T-helper 1 cell treated with Interleukin-12 subunit alpha and Interleukin-12 subunit beta and Interleukin-4 antibody, amounts not matched to agents 30 μg/mL and 1 μg/mL, for 36 hours (primary cell): ENCODE measurements at regions not wholly inside any gene's neighbourhood (a gene's known extent, or its start where the extent isn't known, plus 50 kb on each side); places are given as distances from the start of the nearest gene placed in this dataset.
"Not testable (repeated sequence)": the region's sequence is repeated elsewhere in the genome, so short reads cannot be mapped to it uniquely, and the experiment has no call there.

Source experiments
- H3K27ac Mint-ChIP-seq: one replicate; pipeline ENCODE4 v1.8.0; 2021; ENCODE audit warnings: mild to moderate bottlenecking, mixed read lengths
- H3K27me3 Mint-ChIP-seq: one replicate; pipeline ENCODE4 v1.8.0; 2021; ENCODE audit warnings: low read depth, mixed read lengths
- H3K36me3 Mint-ChIP-seq: one replicate; pipeline ENCODE4 v1.8.0; 2021; ENCODE audit warnings: low read depth, mixed read lengths
- H3K4me1 Mint-ChIP-seq: one replicate; pipeline ENCODE4 v1.8.0; 2021; ENCODE audit warnings: low read depth, mixed read lengths
- H3K4me3 Mint-ChIP-seq: one replicate; pipeline ENCODE4 v1.8.0; 2021; ENCODE audit warnings: mild to moderate bottlenecking, moderate library complexity, mixed read lengths
- H3K9me3 Mint-ChIP-seq: one replicate; pipeline ENCODE4 v1.8.0; 2021; ENCODE audit warnings: mixed read lengths

DNA sequence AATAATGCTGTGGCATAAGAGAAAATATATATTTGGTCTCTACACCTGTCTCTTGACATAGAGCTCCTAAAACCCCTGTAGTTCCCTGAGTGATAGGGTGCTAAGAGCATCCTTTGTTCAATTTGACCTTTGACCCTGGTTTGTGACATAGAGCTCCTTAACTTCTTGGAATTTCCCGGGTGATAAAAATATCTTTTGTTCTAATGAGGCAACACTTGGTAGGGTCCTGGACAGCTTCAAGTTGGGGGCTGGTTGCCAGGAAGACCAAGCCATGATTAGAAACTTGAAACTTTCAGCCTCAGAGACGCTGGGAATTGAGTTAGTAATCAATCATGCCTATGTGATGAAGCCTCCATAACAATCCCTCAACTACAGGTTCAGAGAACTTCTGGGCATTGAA lies 105.4 kb downstream of the CASP12 start:
- Mint-ChIP-seq H3K9me3 (peaks cover 16% of the 10 kb centered on the region), H3K36me3 (peaks cover 7% of the 10 kb centered on the region), H3K27ac (no peak overlapping the region), H3K27me3 (no peaks in the 10 kb centered on the region), H3K4me3 (no peak overlapping the region), H3K4me1 (peaks cover 8% of the 10 kb centered on the region)

DNA sequence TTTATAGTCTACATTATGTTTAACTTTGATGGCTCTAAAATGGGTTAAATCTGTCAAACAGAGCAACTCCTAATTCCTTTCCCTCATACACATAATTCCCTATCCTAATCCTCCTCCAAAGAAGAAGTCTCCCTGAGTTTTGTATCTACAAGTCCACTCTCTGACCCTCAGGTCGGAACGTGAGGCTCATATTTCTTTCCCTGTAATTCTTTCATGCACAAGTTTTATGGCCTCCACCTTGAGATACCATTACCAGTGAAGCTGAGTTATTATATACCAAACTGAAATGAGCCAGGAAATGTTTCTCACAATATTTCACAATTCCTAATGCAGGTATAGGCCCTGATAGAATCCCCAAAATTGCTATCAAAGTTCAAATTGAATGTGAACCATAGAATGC lies 106.4 kb downstream of the CASP12 start:
- H3K27me3 Mint-ChIP-seq, result no peaks in the 10 kb centered on the region

DNA sequence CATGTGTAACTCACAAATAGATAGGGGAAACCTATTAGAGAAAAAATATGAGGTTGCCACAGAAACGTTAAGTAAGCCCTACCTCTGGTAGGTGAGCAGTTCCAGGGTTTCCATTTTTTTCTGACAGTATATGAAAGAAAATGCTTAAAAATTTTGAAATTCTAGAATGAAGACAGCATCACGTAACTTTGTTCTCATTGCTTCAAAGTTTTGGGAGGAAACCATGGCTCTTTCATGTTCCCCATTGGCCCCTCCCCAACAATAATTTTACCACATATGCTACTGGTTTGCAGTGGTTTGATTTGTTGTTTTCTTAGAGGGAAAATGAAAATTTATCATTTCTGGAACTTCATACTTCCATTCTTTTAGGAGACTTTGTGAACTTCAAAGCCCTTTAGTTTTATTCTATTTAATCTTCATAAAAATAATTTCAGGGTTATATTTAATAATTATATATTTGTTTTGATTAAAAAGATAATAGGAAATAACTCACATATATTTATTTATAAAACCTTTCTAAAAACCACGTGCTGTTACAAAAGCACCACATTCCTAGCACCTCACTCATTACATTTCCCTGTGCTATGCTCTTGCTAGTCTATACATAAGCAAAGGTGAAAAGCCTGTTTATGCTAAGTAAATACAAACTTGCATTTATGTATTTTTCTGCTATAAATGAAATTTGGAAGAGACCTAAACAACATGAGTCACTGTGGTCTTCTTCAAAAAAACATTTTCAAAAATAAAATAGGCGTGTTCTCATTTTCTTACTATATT lies 113.4 kb downstream of the CASP12 start:
- peaks cover 3% of the 10 kb centered on the region for H3K36me3 Mint-ChIP-seq
- H3K4me3 Mint-ChIP-seq, result no peak overlapping the region
- peaks cover 1% of the 10 kb centered on the region for H3K4me1 Mint-ChIP-seq
- H3K27me3 Mint-ChIP-seq, result no peaks in the 10 kb centered on the region
- H3K9me3 Mint-ChIP-seq, result no peaks in the 10 kb centered on the region
- no peak overlapping the region for H3K27ac Mint-ChIP-seq

More for the DNA sequence above, 106.4 kb downstream of the CASP12 start:
- Mint-ChIP-seq H3K36me3 (no peaks in the 10 kb centered on the region), H3K4me3 (no peak overlapping the region), H3K9me3 (peaks cover 10% of the 10 kb centered on the region), H3K27ac (no peak overlapping the region), H3K4me1 (peaks cover 2% of the 10 kb centered on the region)

DNA sequence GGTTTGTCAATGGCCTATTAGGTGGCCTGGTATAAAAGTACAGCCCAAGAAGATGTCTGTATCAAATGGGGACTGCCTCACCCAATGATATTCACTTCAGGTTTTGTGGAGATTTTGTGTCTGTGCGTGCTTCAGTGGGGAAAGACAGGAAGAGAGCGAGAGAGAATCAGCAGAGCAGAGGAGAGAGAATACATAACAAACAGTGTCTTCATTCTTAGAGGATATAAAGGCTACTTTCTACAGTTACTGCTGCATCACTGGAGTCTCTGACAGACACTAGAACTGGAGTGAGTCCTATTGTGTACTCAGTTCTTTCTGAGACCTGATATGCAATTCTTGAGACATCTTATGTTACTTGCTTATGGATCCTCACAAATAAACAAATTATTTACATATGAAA lies 115.0 kb downstream of the CASP12 start:
- H3K36me3 Mint-ChIP-seq, result peaks cover 3% of the 10 kb centered on the region
- no peak overlapping the region for H3K27ac Mint-ChIP-seq
- no peaks in the 10 kb centered on the region for H3K9me3 Mint-ChIP-seq
- no peaks in the 10 kb centered on the region for H3K27me3 Mint-ChIP-seq
- no peak overlapping the region for H3K4me3 Mint-ChIP-seq
- H3K4me1 Mint-ChIP-seq, result peaks cover 1% of the 10 kb centered on the region

DNA sequence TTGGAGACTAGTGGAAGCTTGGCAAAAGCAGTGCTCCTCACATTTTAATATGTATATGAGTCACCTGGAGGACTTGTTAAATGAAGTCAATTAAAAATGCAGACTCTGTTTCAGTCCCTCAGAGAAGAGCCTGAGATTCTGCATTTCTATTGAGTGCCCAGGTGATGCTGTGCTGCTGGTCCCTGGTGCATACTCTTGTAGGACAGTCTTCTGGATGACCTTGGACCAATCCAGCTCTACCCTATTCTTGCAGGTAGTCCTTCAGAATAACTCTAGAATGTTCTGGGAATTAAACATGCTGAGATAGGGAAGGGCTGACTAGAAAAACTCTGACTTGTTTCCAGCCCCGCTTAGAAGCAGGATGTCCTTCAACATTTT lies 115.9 kb downstream of the CASP12 start:
- Mint-ChIP-seq H3K27ac (no peak overlapping the region), H3K36me3 (peaks cover 3% of the 10 kb centered on the region), H3K4me1 (peaks cover 1% of the 10 kb centered on the region), H3K9me3 (no peaks in the 10 kb centered on the region), H3K27me3 (no peaks in the 10 kb centered on the region), H3K4me3 (no peak overlapping the region)

DNA sequence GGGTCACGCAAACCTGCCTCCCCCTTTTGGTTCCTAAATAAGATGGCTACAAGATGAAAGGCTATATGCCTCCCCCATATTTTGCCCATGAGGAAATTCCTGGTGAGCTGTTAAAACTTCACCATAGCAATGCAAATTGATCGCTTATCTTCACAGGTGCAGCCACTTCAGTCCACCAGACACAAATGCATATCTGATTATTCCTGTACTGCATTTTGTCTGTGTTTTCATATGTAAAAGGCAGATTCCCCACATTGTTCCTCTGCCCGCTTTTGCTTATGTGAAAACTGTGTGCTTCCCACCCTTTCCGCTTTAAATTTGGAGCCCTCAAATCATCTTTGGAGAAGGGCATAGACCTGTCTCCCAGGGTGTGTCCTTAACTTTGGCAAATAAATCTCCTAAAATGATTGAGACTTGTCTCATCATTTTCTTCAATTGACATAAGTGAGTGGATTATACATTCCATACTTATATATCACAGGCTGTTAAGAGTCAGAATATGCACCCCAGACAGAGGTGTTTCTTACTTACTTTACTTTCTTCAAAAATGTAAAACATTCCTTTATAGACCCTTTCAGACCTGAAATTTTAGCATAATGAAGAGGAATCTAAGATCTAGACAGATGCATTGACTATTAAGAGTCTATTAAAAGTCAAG lies 116.4 kb downstream of the CASP12 start:
- Mint-ChIP-seq H3K4me1 (peaks cover 1% of the 10 kb centered on the region), H3K36me3 (peaks cover 3% of the 10 kb centered on the region), H3K27ac (no peak overlapping the region), H3K27me3 (no peaks in the 10 kb centered on the region), H3K4me3 (no peak overlapping the region), H3K9me3 (no peaks in the 10 kb centered on the region)

DNA sequence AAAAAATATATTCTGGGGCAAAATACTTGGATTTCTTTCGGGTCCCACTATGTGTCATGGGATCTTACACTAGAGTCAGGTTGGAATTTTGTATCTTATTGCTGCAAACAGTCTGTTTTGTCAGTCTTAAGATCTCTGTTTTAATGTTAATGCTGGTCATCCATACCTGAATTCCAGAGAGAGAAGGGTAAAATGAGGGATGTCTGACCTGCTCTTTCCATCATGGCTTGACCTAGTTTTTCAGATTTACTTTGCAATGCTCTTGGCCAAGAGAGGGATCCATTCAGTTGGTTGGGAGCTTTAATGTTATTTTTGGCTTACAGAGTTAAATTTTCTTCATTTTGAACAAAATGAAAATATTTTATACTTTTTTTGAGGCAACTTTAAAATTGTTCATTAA lies 117.2 kb downstream of the CASP12 start:
- no peak overlapping the region for H3K27ac Mint-ChIP-seq
- H3K27me3 Mint-ChIP-seq, result no peaks in the 10 kb centered on the region
- H3K9me3 Mint-ChIP-seq, result peaks cover under 1% of the 10 kb centered on the region
- peaks cover 3% of the 10 kb centered on the region for H3K36me3 Mint-ChIP-seq
- peaks cover 5% of the 10 kb centered on the region for H3K4me1 Mint-ChIP-seq
- H3K4me3 Mint-ChIP-seq, result no peak overlapping the region

DNA sequence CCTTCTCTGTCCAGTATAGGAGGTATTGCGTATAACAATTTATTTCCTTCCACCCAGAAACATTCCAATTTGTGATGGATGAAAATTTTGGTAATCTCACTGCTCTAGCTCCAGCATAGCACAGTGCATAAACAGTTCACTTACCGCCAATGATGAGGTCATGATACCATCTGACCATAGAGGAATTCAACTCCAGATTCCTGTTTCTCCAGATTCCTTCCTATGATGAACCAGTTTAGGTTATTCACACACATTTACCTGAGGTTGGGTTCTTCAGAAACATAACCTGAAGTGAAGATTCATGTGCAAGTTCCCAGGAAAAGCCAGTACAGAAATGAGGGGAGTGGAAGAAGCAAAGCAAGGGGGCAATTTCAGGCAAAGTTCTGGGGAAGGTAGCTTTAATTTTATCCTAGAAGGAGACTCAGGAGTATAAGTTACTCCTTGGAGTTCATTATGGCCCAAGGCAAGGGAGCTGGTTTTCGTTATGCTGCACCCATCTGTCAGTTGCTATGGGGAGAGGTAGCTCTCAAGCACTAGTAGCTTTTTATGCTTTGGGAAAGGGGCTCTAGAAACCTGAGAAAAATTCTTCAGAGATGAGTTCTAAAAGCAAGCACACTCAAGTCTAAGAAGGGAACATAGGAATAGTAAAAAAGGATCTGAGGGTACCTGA lies 121.6 kb downstream of the CASP12 start:
- H3K36me3 Mint-ChIP-seq, result peaks cover 3% of the 10 kb centered on the region
- H3K27me3 Mint-ChIP-seq, result no peaks in the 10 kb centered on the region
- H3K27ac Mint-ChIP-seq, result no peak overlapping the region
- no peak overlapping the region for H3K4me3 Mint-ChIP-seq
- H3K4me1 Mint-ChIP-seq, result peaks cover 13% of the 10 kb centered on the region
- peaks cover 3% of the 10 kb centered on the region for H3K9me3 Mint-ChIP-seq

DNA sequence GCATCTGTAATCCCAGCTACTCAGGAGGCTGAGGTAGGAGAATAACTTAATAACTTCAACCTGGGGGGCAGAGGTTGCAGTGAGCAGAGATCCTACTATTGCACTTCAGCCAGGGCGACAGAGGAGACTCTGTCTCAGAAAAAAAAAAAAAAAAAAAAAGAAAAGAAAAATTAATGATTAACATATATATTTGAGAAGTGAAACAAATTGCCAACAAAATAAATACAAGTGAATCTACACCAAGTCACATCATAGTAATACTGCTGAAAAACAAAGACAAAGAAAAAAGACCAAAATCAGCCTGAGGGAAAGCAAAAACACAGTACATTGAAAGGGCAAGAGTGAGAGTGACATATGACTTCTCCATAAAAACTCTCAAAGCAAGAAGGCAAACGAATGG lies 123.7 kb downstream of the CASP12 start:
- Mint-ChIP-seq H3K27me3 (no peaks in the 10 kb centered on the region), H3K9me3 (peaks cover 3% of the 10 kb centered on the region), H3K4me1 (peaks cover 13% of the 10 kb centered on the region), H3K4me3 (no peak overlapping the region), H3K27ac (no peak overlapping the region), H3K36me3 (no peaks in the 10 kb centered on the region)

DNA sequence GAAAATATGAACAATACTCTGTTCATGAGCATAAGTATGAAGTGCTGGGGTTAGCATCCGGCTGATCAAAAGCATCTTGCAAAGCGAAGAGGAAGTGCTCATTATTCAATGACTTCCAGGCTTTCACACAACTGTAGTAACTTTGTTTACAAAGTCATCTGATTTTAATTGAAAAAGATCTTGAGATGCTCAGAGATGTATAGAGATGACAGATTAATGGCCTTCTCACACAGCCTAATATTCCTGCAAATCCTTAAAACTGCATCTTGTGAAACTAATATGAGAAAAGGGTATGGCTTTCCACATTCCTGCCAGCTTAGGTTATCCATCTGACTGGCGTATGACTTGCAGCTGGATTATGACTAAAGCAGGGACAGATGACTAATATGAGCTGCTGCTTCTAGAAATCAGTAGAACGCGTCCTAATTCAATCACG lies 125.4 kb downstream of the CASP12 start:
- no peak overlapping the region for H3K4me3 Mint-ChIP-seq
- peaks cover 13% of the 10 kb centered on the region for H3K4me1 Mint-ChIP-seq
- no peaks in the 10 kb centered on the region for H3K36me3 Mint-ChIP-seq
- H3K27me3 Mint-ChIP-seq, result no peaks in the 10 kb centered on the region
- peaks cover 8% of the 10 kb centered on the region for H3K9me3 Mint-ChIP-seq
- no peak overlapping the region for H3K27ac Mint-ChIP-seq

DNA sequence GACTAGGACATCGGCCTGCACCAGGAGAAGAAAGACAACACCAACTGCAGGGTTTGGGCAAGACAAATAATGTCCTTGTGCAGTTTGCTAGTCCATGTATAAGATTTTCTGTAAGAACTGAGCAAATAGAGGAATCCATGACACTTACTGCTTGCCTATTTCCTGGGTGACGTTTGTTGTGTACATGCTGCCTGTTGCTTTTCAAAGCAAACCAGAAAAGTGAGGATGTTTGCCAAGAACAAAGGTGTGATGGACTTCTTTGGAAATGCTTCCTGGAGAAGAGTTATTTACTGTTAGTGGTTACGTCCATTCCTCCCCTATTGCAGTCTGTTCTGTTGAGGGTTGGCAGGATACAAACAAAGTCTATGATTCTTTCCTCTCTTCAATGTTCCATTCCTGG lies 126.5 kb downstream of the CASP12 start:
- Mint-ChIP-seq H3K4me3 (no peak overlapping the region), H3K36me3 (no peaks in the 10 kb centered on the region), H3K27ac (no peak overlapping the region), H3K9me3 (peaks cover 11% of the 10 kb centered on the region), H3K4me1 (peaks cover 13% of the 10 kb centered on the region), H3K27me3 (no peaks in the 10 kb centered on the region)

DNA sequence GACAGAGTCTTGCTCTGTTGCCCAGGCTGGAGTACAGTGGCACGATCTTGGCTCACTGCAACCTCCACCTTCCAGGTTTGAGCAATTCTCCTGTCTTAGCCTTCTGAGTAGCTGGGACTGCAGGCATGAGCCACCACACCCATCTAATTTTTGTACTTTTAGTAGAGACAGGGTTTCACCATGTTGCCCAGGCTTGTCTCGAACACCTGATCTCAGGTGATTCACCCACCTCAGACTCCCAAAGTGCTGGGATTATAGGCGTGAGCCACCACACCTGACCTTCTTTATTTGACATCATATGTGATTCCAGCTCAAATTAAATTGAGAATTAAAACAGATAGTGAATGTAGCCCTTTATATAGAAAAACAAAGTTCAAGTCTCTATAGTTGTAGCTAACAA lies 127.2 kb downstream of the CASP12 start:
- not testable (repeated sequence) for H3K27me3 Mint-ChIP-seq, H3K27ac Mint-ChIP-seq, H3K4me3 Mint-ChIP-seq, H3K36me3 Mint-ChIP-seq, H3K4me1 Mint-ChIP-seq
- H3K9me3 Mint-ChIP-seq, result peaks cover 10% of the 10 kb centered on the region

DNA sequence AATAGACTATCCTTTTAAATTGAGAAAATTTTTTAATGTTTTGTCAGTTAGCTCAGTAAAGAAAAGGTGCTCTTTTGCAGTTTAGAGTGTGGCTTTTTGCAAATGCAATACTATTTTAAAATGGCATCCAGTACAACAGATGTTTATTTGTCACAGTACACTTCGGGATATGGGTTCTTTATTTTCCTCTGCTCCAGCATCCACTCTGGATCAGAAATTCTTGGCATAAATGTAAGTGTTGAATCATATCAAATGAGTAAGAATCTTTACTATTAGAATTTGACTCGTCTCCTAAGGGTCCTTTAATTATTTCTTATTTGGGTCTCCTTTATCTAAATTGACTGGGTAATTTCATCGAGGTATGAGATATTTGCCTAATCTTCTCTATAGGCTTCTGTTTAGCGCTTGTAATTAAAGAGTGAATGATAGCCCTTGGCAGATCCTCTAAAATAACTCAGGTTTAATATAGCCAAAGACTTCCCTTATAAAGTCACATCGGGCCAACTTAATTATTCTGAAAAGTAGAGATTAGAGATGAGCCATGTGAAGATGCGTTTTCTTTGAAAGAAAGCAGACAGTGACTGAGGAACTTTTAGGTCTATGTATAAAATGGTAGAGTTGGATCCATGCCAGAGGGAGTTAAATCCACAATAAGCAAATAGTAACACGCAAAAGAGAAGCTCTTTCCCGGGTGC lies 132.7 kb downstream of the CASP12 start:
- no peak overlapping the region for H3K4me3 Mint-ChIP-seq
- no peak overlapping the region for H3K27ac Mint-ChIP-seq
- peaks cover 18% of the 10 kb centered on the region for H3K9me3 Mint-ChIP-seq
- H3K27me3 Mint-ChIP-seq, result no peaks in the 10 kb centered on the region
- H3K4me1 Mint-ChIP-seq, result peaks cover 13% of the 10 kb centered on the region
- H3K36me3 Mint-ChIP-seq, result peaks cover 3% of the 10 kb centered on the region

DNA sequence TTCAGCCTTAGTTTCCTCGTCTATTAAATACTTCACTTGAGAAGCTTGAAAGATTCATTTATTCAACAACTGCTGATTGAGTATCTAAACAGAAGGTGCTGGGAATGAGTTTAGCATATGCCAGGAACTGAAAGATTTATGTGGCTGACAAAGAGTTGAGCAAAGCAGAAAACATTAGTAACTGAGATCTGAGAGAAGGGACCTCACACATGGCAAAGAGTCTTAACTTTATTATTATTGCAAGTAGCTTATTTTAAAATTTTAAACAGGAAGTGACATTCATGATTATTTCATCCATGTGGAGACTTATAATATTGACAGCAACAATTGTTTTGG lies 133.6 kb downstream of the CASP12 start:
- Mint-ChIP-seq H3K27me3 (no peaks in the 10 kb centered on the region), H3K27ac (peak overlapping the region; percentile 28), H3K9me3 (peaks cover 27% of the 10 kb centered on the region), H3K4me3 (no peak overlapping the region), H3K4me1 (peaks cover 19% of the 10 kb centered on the region), H3K36me3 (peaks cover 11% of the 10 kb centered on the region)
